Smooth muscle cell (in vitro differentiated cells): ENCODE measurements at regions not wholly inside any gene's neighbourhood (a gene's known extent, or its start where the extent isn't known, plus 50 kb on each side); places are given as distances from the start of the nearest gene placed in this dataset.
A peak's percentile ranks its signal among the peaks of the same experiment; 100 is the strongest.

Source experiments
- DNase-seq: peaks from one replicate; lab custom pipeline; 2025; ENCODE audit not compliant: unreplicated experiment; lab: John Stamatoyannopoulos, UW
- H2AFZ ChIP-seq: fragments of 200-600 bp; sonication (generic); 2 replicates; pipeline ENCODE4 v1.6.0; 2016; ENCODE audit warnings: antibody characterized with exemption, low read depth, mild to moderate bottlenecking
- H3F3A ChIP-seq: fragments of 200-600 bp; sonication (generic); 2 replicates; pipeline ENCODE4 v1.6.0; 2017; ENCODE audit warnings: antibody characterized with exemption, low read depth
- H3K27ac ChIP-seq: fragments of 200-600 bp; sonication (generic); 2 replicates; pipeline ENCODE4 v1.5.1; 2016; ENCODE audit warnings: low read depth, mild to moderate bottlenecking
- H3K27me3 ChIP-seq: fragments of 200-600 bp; sonication (generic); 2 replicates; pipeline ENCODE4 v1.6.1; 2016; ENCODE audit warnings: low read depth, mild to moderate bottlenecking
- H3K36me3 ChIP-seq: fragments of 200-600 bp; sonication (generic); 2 replicates; pipeline ENCODE4 v1.5.1; 2016; ENCODE audit warnings: low read depth
- H3K4me1 ChIP-seq: fragments of 200-600 bp; sonication (generic); 2 replicates; pipeline ENCODE4 v1.5.1; 2016; ENCODE audit warnings: low read depth
- H3K4me2 ChIP-seq: fragments of 200-600 bp; sonication (generic); 2 replicates; pipeline ENCODE4 v1.6.0; 2016; ENCODE audit warnings: mild to moderate bottlenecking
- H3K4me3 ChIP-seq: fragments of 200-600 bp; sonication (generic); 2 replicates; pipeline ENCODE4 v1.5.1; 2016; ENCODE audit warnings: mild to moderate bottlenecking
- H3K79me2 ChIP-seq: fragments of 200-600 bp; sonication (generic); 2 replicates; pipeline ENCODE4 v1.6.0; 2016; ENCODE audit warnings: low read depth, mild to moderate bottlenecking
- H3K9ac ChIP-seq: fragments of 200-600 bp; sonication (generic); 2 replicates; pipeline ENCODE4 v1.6.0; 2016; ENCODE audit warnings: low read depth
- H3K9me3 ChIP-seq: fragments of 200-600 bp; sonication (generic); replicated peaks from 2 replicates; pipeline ENCODE4 v1.5.1; 2016; ENCODE audit warnings: low read depth
- H4K20me1 ChIP-seq: fragments of 200-600 bp; sonication (generic); 2 replicates; pipeline ENCODE4 v1.6.0; 2016; ENCODE audit warnings: low read depth
- CTCF ChIP-seq: fragments of 200-600 bp; sonication (generic); IDR thresholded peaks from 2 replicates; pipeline ENCODE4 v1.5.1; 2017; ENCODE audit warnings: borderline replicate concordance, mild to moderate bottlenecking, antibody characterized with exemption; ENCODE audit not compliant: insufficient read depth, poor library complexity, severe bottlenecking
- WGBS: methylation state at CpG from one replicate; pipeline ENCODE4 v1.1.7; 2016; ENCODE audit warnings: low lambda C conversion rate; 5-methylcytosine and 5-hydroxymethylcytosine counted together

- Histone ChIP-seq H2AFZ (no peak overlapping the region), H3K79me2 (no peaks in the 10 kb centered on the region)
- 57% methylated on average over 11 of the region's 11 CpGs for WGBS
Measured at GRCh38 chr1:232252546-232253118, 377.3 kb downstream of the SIPA1L2 start.

GRCh38 chr1:232250838-232251237 lies 379.1 kb downstream of the SIPA1L2 start:
- no peaks in the 10 kb centered on the region for H4K20me1 ChIP-seq
- no peaks in the 10 kb centered on the region for H3K79me2 ChIP-seq
- H3K4me2 ChIP-seq, result peak overlapping the region; percentile 76
- no peak for TF ChIP-seq CTCF
- no peaks in the 10 kb centered on the region for H3K27me3 ChIP-seq
- no peak overlapping the region for H3K27ac ChIP-seq
- DNase-seq, result no peak
- no peaks in the 10 kb centered on the region for H3F3A ChIP-seq
- no peak overlapping the region for H2AFZ ChIP-seq
- no peaks in the 10 kb centered on the region for H3K9me3 ChIP-seq
- no peak overlapping the region for H3K9ac ChIP-seq
- no peak overlapping the region for H3K4me3 ChIP-seq
- peaks cover 42% of the 10 kb centered on the region for H3K4me1 ChIP-seq
- H3K36me3 ChIP-seq, result no peaks in the 10 kb centered on the region
- WGBS, result 42% methylated on average over 3 of the region's 3 CpGs

More at GRCh38 chr1:232252546-232253118, 377.3 kb downstream of the SIPA1L2 start:
- Histone ChIP-seq H3K4me2 (no peak overlapping the region), H3K9me3 (no peaks in the 10 kb centered on the region), H3K9ac (no peak overlapping the region), H3K27ac (no peak overlapping the region), H3K4me3 (no peak overlapping the region), H3K4me1 (peaks cover 42% of the 10 kb centered on the region), H3K36me3 (no peaks in the 10 kb centered on the region), H3F3A (no peaks in the 10 kb centered on the region), H3K27me3 (no peaks in the 10 kb centered on the region), H4K20me1 (no peaks in the 10 kb centered on the region)
- TF ChIP-seq CTCF, result no peak
- no peak for DNase-seq

- H3K79me2 ChIP-seq, result no peaks in the 10 kb centered on the region
- peaks cover 42% of the 10 kb centered on the region for H3K4me1 ChIP-seq
- H3K4me2 ChIP-seq, result peak overlapping the region; percentile 76
- no peaks in the 10 kb centered on the region for H3K36me3 ChIP-seq
- H3K9ac ChIP-seq, result no peak overlapping the region
- H3F3A ChIP-seq, result no peaks in the 10 kb centered on the region
- H3K27me3 ChIP-seq, result no peaks in the 10 kb centered on the region
- no peaks in the 10 kb centered on the region for H4K20me1 ChIP-seq
- no peak overlapping the region for H3K4me3 ChIP-seq
- H3K27ac ChIP-seq, result no peak overlapping the region
- no peak for TF ChIP-seq CTCF
- 70% methylated on average over 13 of the region's 13 CpGs for WGBS
- no peaks in the 10 kb centered on the region for H3K9me3 ChIP-seq
- no peak for DNase-seq
- H2AFZ ChIP-seq, result peak overlapping the region; percentile 34
Measured at GRCh38 chr1:232249861-232250777, 379.8 kb downstream of the SIPA1L2 start.
